Neural progenitor cell (in vitro differentiated cells): ENCODE measurements at regions not wholly inside any gene's neighbourhood (a gene's known extent, or its start where the extent isn't known, plus 50 kb on each side); places are given as distances from the start of the nearest gene placed in this dataset.

Source experiments
- DNase-seq: peaks from one replicate; pipeline ENCODE4 v3.0.0-alpha.2; 2016; ENCODE audit warnings: low spot score
- H2AFZ ChIP-seq: fragments of 200-600 bp; sonication (generic); replicated peaks from 2 replicates; pipeline ENCODE4 v1.6.1; 2016; ENCODE audit warnings: antibody characterized with exemption
- H3F3A ChIP-seq: fragments of 200-600 bp; sonication (generic); 2 replicates; pipeline ENCODE4 v1.6.1; 2016; ENCODE audit warnings: antibody characterized with exemption, low read depth
- H3K27ac ChIP-seq: fragments of 200-600 bp; sonication (generic); 2 replicates; pipeline ENCODE4 v1.5.1; 2016; ENCODE audit warnings: mild to moderate bottlenecking
- H3K27me3 ChIP-seq: fragments of 200-600 bp; sonication (generic); 2 replicates; pipeline ENCODE4 v1.6.1; 2016; ENCODE audit warnings: mild to moderate bottlenecking, moderate library complexity
- H3K36me3 ChIP-seq: fragments of 200-600 bp; sonication (generic); 2 replicates; pipeline ENCODE4 v1.5.1; 2016
- H3K4me1 ChIP-seq: fragments of 200-600 bp; sonication (generic); 2 replicates; pipeline ENCODE4 v1.6.1; 2016; ENCODE audit warnings: mixed run types
- H3K4me2 ChIP-seq: fragments of 200-600 bp; sonication (generic); 2 replicates; pipeline ENCODE4 v1.6.1; 2016
- H3K4me3 ChIP-seq: fragments of 200-600 bp; sonication (generic); 2 replicates; pipeline ENCODE4 v1.5.1; 2016
- H3K79me2 ChIP-seq: fragments of 200-600 bp; sonication (generic); 2 replicates; pipeline ENCODE4 v1.6.1; 2016; ENCODE audit warnings: low read depth
- H3K9ac ChIP-seq: fragments of 200-600 bp; sonication (generic); 2 replicates; pipeline ENCODE4 v1.6.1; 2016
- H3K9me3 ChIP-seq: fragments of 200-600 bp; sonication (generic); 2 replicates; pipeline ENCODE4 v1.5.1; 2016; ENCODE audit warnings: low read depth
- H4K20me1 ChIP-seq: fragments of 200-600 bp; sonication (generic); 2 replicates; pipeline ENCODE4 v1.6.1; 2016; ENCODE audit warnings: low read depth
- H3K27ac Mint-ChIP-seq: 3 replicates; pipeline ENCODE4 v1.8.0; 2021; ENCODE audit warnings: mixed read lengths
- H3K27me3 Mint-ChIP-seq: 2 replicates; pipeline ENCODE4 v1.8.0; 2022; ENCODE audit warnings: low read depth, mild to moderate bottlenecking, inconsistent platforms, moderate library complexity, mixed read lengths; ENCODE audit not compliant: insufficient read depth
- H3K36me3 Mint-ChIP-seq: 3 replicates; pipeline ENCODE4 v1.8.0; 2021; ENCODE audit warnings: mixed read lengths
- H3K4me1 Mint-ChIP-seq: 3 replicates; pipeline ENCODE4 v1.8.0; 2021; ENCODE audit warnings: mixed read lengths
- H3K4me3 Mint-ChIP-seq: 3 replicates; pipeline ENCODE4 v1.8.0; 2021; ENCODE audit warnings: mild to moderate bottlenecking, moderate library complexity, mixed read lengths
- H3K9me3 Mint-ChIP-seq: 3 replicates; pipeline ENCODE4 v1.8.0; 2020; ENCODE audit warnings: mixed read lengths
- CTCF ChIP-seq: fragments of 200-600 bp; sonication (generic); IDR thresholded peaks from 2 replicates; pipeline ENCODE4 v1.5.1; 2017; ENCODE audit warnings: antibody characterized with exemption, mild to moderate bottlenecking
- EZH2 ChIP-seq: fragments of 200-600 bp; sonication (generic); IDR thresholded peaks from 2 replicates; pipeline ENCODE4 v1.6.1; 2017; ENCODE audit warnings: antibody characterized with exemption, mild to moderate bottlenecking, moderate library complexity
- EZH2phosphoT487 ChIP-seq: fragments of 200-600 bp; sonication (generic); IDR thresholded peaks from 2 replicates; pipeline ENCODE4 v1.6.1; 2017; ENCODE audit warnings: antibody characterized with exemption

- Histone ChIP-seq H3F3A (no peaks in the 10 kb centered on the region), H4K20me1 (no peaks in the 10 kb centered on the region), H3K27ac (no peak overlapping the region), H3K4me1 (peaks cover 5% of the 10 kb centered on the region), H2AFZ (no peak overlapping the region), H3K9me3 (no peaks in the 10 kb centered on the region), H3K4me2 (no peak overlapping the region), H3K79me2 (no peaks in the 10 kb centered on the region), H3K9ac (no peak overlapping the region), H3K4me3 (no peak overlapping the region), H3K36me3 (no peaks in the 10 kb centered on the region), H3K27me3 (no peaks in the 10 kb centered on the region)
- TF ChIP-seq CTCF (no peak), EZH2 (no peak), EZH2phosphoT487 (no peak)
- no peak overlapping the region for H3K27ac Mint-ChIP-seq
- H3K9me3 Mint-ChIP-seq, result no peaks in the 10 kb centered on the region
- DNase-seq, result no peak
- H3K4me1 Mint-ChIP-seq, result peaks cover 5% of the 10 kb centered on the region
- peaks cover 2% of the 10 kb centered on the region for H3K27me3 Mint-ChIP-seq
- no peaks in the 10 kb centered on the region for H3K36me3 Mint-ChIP-seq
- H3K4me3 Mint-ChIP-seq, result no peak overlapping the region
Measured at GRCh38 chr16:63904182-63904581, 1217.7 kb downstream of the CDH11 start.

GRCh38 chr16:63896383-63897109 is 1225.3 kb downstream of the CDH11 start:
- Histone ChIP-seq H3K9ac (no peak overlapping the region), H3K4me1 (no peaks in the 10 kb centered on the region), H3K79me2 (no peaks in the 10 kb centered on the region), H3K27ac (no peak overlapping the region), H3K36me3 (no peaks in the 10 kb centered on the region), H3K4me2 (no peak overlapping the region), H3K9me3 (no peaks in the 10 kb centered on the region), H4K20me1 (no peaks in the 10 kb centered on the region), H3K27me3 (no peaks in the 10 kb centered on the region), H3K4me3 (no peak overlapping the region), H3F3A (no peaks in the 10 kb centered on the region), H2AFZ (no peak overlapping the region)
- TF ChIP-seq CTCF, result no peak
- no peak for TF ChIP-seq EZH2phosphoT487
- TF ChIP-seq EZH2, result no peak
- H3K9me3 Mint-ChIP-seq, result no peaks in the 10 kb centered on the region
- H3K4me3 Mint-ChIP-seq, result no peak overlapping the region
- H3K27ac Mint-ChIP-seq, result no peak overlapping the region
- no peaks in the 10 kb centered on the region for H3K36me3 Mint-ChIP-seq
- no peak for DNase-seq
- H3K4me1 Mint-ChIP-seq, result no peaks in the 10 kb centered on the region
- H3K27me3 Mint-ChIP-seq, result no peaks in the 10 kb centered on the region

GRCh38 chr16:63890723-63891122 is 1231.1 kb downstream of the CDH11 start:
- Mint-ChIP-seq H3K27me3 (no peaks in the 10 kb centered on the region), H3K4me3 (no peak overlapping the region), H3K4me1 (no peaks in the 10 kb centered on the region), H3K9me3 (peaks cover 4% of the 10 kb centered on the region), H3K36me3 (no peaks in the 10 kb centered on the region), H3K27ac (no peak overlapping the region)
- no peak overlapping the region for H3K4me3 ChIP-seq
- no peak overlapping the region for H3K9ac ChIP-seq
- no peaks in the 10 kb centered on the region for H3K9me3 ChIP-seq
- no peaks in the 10 kb centered on the region for H3K79me2 ChIP-seq
- DNase-seq, result no peak
- no peak overlapping the region for H3K27ac ChIP-seq
- no peaks in the 10 kb centered on the region for H3F3A ChIP-seq
- no peaks in the 10 kb centered on the region for H4K20me1 ChIP-seq
- no peak for TF ChIP-seq CTCF
- no peak for TF ChIP-seq EZH2phosphoT487
- TF ChIP-seq EZH2, result no peak
- no peak overlapping the region for H3K4me2 ChIP-seq
- no peaks in the 10 kb centered on the region for H3K4me1 ChIP-seq
- no peaks in the 10 kb centered on the region for H3K27me3 ChIP-seq
- no peak overlapping the region for H2AFZ ChIP-seq
- no peaks in the 10 kb centered on the region for H3K36me3 ChIP-seq
